Gastrocnemius medialis (tissue), 4 donors: ENCODE measurements at regions not wholly inside any gene's neighbourhood (a gene's known extent, or its start where the extent isn't known, plus 50 kb on each side); places are given as distances from the start of the nearest gene placed in this dataset.

Experiments
- CTCF ChIP-seq, 5 experiments: fragments of 450-650 bp in 3 of 5; fragments of 200-600 bp in 2 of 5; sonication (generic) in 2 of 5; IDR thresholded peaks in 4 of 5; conservative IDR thresholded peaks in 1 of 5; 1 replicate in 4 of 5; 2 replicates in 1 of 5; pipeline ENCODE4 v1.5.1; 2016 to 2019; ENCODE audit warnings: antibody characterized with exemption in 5 of 5, mild to moderate bottlenecking in 3 of 5, moderate library complexity in 3 of 5
- POLR2A ChIP-seq, 2 donors: fragments of 450-650 bp; IDR thresholded peaks; one replicate each; pipeline ENCODE4 v1.6.1; 2017; ENCODE audit warnings: antibody characterized with exemption in 2 of 2, mild to moderate bottlenecking in 2 of 2, moderate library complexity in 2 of 2

- no peak for TF ChIP-seq CTCF (IDR thresholded peaks at IDR 0.05 in 4 of 5, conservative IDR thresholded peaks at IDR 0.05 in 1 of 5)
- TF ChIP-seq POLR2A (IDR thresholded peaks at IDR 0.05) = no peak
Measured at GRCh38 chr13:103405297-103405696, 339.1 kb upstream of the SLC10A2 start.
